IPS-11a (cell line): ENCODE measurements at regions not wholly inside any gene's neighbourhood (a gene's known extent, or its start where the extent isn't known, plus 50 kb on each side); places are given as distances from the start of the nearest gene placed in this dataset.
"Not testable (repeated sequence)": the region's sequence is repeated elsewhere in the genome, so short reads cannot be mapped to it uniquely, and the experiment has no call there.

Source experiments
- H3K4me3 ChIP-seq: one replicate; pipeline ENCODE4 v1.5.1; 2013; ENCODE audit warnings: low read depth, low read length, control low read depth

GRCh38 chr15:29517829-29518228, 248.2 kb upstream of the NSMCE3 start:
- H3K4me3 ChIP-seq, result no peak overlapping the region

- no peak overlapping the region for H3K4me3 ChIP-seq
Observed at GRCh38 chr15:29516929-29517328, 247.3 kb upstream of the NSMCE3 start.

DNA sequence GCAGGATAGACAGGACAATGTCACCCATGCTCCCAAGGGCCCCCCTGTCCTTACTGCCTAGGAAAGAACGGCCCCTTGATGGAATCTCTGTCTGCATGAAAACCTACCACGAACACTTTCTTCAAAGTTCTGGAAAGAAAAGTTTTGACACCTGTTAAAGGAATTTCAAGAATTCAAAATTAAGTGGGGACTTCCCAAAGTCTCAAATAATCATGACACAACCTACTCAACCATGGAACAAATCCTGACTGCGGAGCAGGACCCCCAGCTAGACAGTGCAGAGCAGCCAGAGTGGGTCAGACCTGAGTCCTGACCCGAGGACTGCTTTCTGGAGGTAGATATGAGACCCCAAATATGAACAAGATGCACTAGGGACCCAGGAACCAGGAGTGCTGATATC, 245.3 kb upstream of the NSMCE3 start:
- H3K4me3 ChIP-seq, result no peak overlapping the region

- no peak overlapping the region for H3K4me3 ChIP-seq
Observed at GRCh38 chr15:29511663-29512062, 242.0 kb upstream of the NSMCE3 start.

DNA sequence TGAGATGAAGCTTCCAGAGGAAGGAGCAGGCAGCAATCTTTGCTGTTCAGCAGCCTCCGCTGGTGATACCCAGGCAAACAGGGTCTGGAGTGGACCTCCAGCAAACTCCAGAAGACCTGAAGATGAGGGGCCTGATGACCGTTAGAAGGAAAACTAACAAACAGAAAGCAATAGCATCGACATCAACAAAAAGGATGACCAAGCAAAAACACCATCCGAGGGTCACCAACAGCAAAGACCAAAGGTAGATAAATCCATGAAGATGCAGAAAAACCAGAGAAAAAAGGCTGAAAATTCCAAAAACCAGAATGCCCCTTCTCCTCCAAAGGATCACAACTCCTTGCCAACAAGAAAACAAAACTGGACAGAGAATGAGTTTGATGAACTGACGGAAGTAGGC, 235.9 kb upstream of the NSMCE3 start:
- not testable (repeated sequence) for H3K4me3 ChIP-seq

- H3K4me3 ChIP-seq, result no peak overlapping the region
Observed at GRCh38 chr15:29490747-29491471, 221.3 kb upstream of the NSMCE3 start.

DNA sequence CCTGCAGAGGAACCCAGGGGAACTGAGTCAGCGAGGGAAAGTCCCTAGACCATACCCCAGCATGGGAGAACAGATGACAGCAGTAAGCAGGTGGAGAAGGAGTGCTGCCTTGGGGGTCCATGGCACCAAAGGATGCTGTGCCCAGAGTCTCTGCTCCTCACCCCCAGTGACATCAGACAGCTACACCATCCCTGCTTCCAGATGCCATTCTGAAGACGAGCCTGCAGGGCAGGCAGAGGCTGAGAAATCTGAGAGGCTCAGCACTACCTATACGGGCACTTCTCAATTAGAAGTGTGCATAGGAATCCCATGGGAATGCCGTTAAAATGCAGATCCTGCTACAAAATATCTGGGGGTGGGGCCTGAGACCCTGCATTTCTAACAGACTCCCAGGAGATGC, 211.3 kb upstream of the NSMCE3 start:
- no peak overlapping the region for H3K4me3 ChIP-seq

- no peak overlapping the region for H3K4me3 ChIP-seq
Observed at GRCh38 chr15:29480278-29480677, 210.7 kb upstream of the NSMCE3 start.

DNA sequence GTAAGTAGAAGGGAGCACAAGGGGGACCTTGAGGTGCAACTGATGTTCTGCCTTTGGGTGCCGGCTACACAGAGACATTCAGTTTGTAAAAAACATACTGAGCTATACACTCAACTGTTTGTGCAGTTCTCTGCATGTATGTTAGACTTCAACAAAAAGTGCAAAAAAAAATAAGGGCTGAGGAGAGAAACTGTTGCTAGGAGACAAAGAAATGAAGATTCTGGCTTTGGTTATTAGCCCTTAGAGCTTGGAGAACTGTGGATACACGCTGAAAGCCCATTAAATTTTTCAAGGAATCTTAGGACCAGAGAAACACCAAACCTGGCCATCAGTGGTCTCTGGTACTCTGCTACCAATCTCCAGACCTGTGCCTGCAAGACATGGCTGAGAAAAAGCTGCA, 207.6 kb upstream of the NSMCE3 start:
- no peak overlapping the region for H3K4me3 ChIP-seq

DNA sequence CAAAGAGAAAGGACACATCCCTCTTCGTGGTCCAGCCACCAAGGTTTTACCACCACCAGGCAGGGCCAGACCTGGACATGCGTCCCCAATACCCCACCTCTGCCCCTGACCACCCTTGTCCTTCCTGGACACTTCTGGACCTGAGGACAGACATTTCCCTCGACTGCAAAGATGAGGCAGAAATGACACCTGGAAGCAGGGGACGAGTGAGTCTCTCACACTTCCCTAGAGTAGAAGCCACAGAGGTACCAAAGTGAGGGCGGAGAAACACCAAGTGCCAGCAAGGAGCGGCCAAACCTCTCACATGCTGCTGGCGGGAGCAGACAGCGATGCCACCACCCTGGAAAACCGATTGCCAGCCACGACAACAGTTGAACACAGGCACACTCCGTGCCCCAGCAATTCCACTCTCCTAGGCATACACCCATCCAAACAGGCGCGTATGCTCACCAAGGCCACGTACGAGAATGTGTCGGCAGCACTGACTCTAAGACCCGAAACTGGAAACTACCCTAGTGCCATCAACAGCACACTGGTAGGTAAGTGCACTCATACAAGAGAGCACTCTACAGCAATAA, 207.0 kb upstream of the NSMCE3 start:
- no peak overlapping the region for H3K4me3 ChIP-seq

DNA sequence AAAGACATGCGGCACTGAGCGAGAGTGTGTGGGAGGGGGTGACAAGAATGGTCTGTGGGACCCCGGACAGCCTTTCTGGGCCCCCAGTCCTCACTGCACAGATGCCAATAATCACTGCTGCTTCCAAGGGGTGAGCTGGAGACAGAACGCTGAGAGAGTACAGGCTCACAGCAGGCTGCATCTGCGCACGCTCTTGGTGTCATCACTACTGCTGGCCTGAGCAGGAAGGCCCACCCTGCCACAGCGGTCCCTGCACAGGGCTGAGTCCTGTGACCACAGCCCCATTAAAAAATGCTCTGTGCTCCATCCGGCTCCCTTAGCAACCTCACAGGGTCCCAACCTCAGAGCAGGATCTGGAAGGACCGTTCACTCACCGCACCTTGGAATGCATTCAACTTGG, 205.5 kb upstream of the NSMCE3 start:
- H3K4me3 ChIP-seq, result no peak overlapping the region

DNA sequence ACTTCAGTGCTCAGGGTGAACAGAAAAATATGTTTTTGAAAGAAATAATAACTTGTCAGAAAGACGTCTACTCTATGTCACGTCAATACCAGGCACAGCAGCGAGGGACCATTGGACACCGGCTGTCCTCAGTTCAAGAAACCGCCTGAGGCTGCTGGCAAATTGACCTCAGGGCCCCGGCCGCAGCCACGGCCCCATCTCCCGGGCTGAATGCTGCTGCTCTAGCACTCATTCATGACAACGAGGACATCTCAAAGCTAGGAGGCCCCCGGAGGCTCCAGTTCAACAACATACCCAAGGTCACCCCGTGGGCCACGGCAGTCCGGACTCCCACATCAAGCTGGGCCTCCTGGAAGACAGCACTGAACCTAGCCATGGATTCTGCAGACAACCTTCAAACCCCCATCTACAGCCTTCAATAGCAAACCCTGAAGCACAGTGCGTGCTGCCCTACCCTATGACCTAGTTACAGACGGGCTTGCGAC, 204.0 kb upstream of the NSMCE3 start:
- no peak overlapping the region for H3K4me3 ChIP-seq

DNA sequence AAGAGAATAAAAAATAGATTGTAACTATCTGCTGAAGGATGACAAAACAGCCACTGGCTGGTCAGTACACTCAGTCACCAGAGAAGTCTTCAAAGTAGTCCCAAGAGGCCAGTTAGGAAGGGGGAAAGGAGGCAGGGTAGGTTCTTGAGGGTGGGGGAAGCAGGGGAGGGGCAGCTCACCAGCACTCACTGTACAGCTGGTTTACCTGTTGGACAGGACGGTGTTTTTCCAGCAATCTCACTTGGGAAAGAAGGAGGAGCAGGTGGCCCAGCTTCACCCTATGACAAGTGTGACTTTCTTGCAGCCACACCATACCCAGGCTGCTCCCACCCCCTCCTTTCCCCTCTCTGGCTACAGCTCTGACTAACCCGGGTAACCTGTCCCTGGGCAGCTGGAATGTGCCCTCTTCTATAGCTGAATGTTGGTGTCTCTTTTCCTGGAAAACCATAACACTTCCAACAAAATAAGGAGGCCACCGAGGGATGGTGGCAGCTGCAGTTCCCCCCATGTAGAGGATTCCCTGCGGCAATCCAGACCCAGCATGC, 203.4 kb upstream of the NSMCE3 start:
- H3K4me3 ChIP-seq, result no peak overlapping the region

DNA sequence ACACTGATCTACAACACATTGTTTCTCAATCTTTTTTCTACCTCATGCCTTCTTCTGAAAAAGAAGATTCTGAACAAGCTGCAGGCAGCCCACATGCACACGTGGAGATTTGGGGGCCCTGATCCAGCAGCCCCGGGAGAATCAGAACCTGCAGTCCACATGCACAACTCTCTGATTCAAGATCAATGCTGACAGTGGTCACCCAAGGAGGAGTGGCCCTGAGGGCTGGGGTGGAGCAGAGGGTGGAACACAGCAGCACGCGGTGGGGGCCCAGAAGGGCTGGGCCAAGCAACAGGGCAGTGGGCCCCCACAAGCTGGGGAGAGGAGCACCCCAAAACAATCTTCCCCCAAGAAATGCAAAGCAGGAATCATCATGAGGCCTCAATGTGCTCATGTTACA, 202.1 kb upstream of the NSMCE3 start:
- H3K4me3 ChIP-seq, result no peak overlapping the region

DNA sequence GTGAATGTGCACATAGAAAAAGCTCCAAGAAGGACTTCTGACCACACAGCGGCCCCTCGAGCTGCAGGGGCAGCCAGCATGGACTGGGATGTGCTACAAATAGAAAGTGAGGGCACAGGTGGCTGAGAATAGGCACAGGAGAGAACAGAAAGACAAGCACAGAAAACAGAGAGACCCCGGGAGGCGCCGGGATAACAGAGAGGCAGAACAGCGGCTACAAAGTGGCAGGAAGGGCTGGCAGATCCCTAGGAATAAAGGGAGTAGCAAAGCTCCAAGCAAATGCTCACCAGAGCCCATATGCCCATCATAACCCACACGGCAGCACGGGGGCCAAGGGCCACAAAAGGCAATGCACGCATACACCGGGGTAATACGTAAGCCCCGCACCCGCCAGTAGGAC, 201.7 kb upstream of the NSMCE3 start:
- H3K4me3 ChIP-seq, result no peak overlapping the region

GRCh38 chr15:29470794-29471193, 201.2 kb upstream of the NSMCE3 start:
- H3K4me3 ChIP-seq, result no peak overlapping the region

- no peak overlapping the region for H3K4me3 ChIP-seq
Observed at GRCh38 chr15:29470311-29470710, 200.7 kb upstream of the NSMCE3 start.

DNA sequence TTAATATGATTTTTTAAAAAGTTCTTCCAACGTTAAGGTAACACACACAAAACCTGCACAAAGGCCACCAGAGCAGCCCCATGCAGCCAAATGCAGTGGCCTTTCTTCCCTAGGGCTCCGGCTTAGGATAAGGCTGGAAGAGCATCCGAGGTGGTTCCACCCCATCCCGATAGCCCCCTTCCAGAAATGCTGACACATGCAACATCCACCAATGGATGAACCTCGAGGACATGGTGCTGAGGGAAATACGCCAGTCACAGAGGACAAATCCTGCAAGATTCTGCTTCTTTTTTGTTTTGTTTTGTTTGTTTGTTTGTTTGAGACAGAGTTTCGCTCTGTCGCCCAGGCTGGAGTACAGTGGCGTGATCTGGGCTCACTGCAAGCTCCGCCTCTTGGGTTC, 199.3 kb upstream of the NSMCE3 start:
- no peak overlapping the region for H3K4me3 ChIP-seq

DNA sequence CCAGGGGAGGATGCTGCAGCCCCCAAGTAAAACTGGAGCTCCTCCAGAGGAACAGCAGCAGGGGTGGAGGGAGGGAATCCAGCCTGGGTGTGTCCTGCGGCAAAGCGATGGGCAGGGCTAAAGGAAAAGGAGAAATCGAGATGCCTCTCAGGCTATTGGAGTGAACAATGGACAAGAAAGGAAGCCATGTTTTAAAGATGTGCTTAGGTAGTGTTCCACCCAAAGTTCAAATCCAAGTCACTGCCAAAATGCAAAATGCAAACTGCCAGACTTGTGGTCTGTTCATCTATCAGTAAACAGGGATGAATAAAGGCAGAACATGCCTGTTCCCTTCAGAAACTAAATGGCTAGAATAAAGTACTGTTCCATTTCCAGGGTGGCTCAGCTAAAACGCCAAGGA, 197.5 kb upstream of the NSMCE3 start:
- no peak overlapping the region for H3K4me3 ChIP-seq

GRCh38 chr15:29466292-29466691, 196.7 kb upstream of the NSMCE3 start:
- no peak overlapping the region for H3K4me3 ChIP-seq

DNA sequence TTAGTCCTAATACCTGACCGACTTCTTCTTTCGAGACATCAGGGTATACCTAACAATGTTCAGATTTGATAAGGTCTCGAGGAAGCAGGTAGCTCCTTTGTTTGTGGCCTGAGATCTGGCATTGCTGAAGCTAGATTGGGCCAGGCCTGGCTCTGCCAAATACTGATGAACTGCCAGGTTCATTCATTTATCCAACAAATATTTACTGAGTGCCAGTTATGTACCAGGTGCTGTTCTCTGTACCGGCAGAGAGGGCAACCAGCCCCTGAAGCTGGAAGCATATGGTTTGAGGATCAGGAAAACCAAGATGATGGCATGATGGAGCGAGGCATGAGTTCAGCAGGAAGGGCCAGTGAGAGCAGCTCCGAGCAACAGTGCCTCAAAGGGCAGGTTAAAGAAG, 196.2 kb upstream of the NSMCE3 start:
- no peak overlapping the region for H3K4me3 ChIP-seq

GRCh38 chr15:29465196-29465595, 195.6 kb upstream of the NSMCE3 start:
- H3K4me3 ChIP-seq, result no peak overlapping the region

GRCh38 chr15:29461877-29462276, 192.3 kb upstream of the NSMCE3 start:
- no peak overlapping the region for H3K4me3 ChIP-seq
